A673 (cell line): ENCODE measurements at regions not wholly inside any gene's neighbourhood (a gene's known extent, or its start where the extent isn't known, plus 50 kb on each side); places are given as distances from the start of the nearest gene placed in this dataset.

Source experiments
- EZH2 ChIP-seq: fragments of 200-600 bp; sonication (generic); IDR thresholded peaks from 2 replicates; pipeline ENCODE4 v1.6.1; 2017; ENCODE audit warnings: borderline replicate concordance, low read depth, mild to moderate bottlenecking, mixed read lengths, antibody characterized with exemption, low read length; ENCODE audit not compliant: poor library complexity, severe bottlenecking
- TF ChIP-seq, protein P1 (sequence below): fragments of 300-800, 200-600 bp; sonication (generic); conservative IDR thresholded peaks from 2 replicates; pipeline ENCODE4 v1.5.1; 2017; ENCODE audit warnings: low read depth, mild to moderate bottlenecking, antibody characterized with exemption, low read length, moderate library complexity, mixed read lengths

DNA sequence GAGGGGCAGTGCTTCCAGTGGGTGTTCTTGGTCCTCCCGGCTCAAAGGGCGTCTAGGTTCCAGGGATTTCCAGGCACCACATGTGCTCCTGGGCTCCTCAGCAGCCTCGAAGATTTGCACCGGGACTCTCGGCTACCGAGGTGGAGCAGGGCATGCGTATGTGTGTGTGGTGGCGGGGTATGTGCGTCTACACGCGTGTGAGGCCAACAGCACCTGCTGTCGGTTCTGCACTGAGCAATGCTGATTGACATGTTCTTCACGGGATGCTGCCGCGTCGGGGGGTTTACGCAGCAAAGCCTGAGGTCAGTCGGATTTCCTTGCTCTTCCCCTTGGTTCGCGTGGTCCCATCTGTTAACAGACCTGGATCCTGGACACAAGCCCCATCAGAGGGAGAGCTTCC is 119.8 kb downstream of the NDUFA10 start:
- TF ChIP-seq, protein P1, sequence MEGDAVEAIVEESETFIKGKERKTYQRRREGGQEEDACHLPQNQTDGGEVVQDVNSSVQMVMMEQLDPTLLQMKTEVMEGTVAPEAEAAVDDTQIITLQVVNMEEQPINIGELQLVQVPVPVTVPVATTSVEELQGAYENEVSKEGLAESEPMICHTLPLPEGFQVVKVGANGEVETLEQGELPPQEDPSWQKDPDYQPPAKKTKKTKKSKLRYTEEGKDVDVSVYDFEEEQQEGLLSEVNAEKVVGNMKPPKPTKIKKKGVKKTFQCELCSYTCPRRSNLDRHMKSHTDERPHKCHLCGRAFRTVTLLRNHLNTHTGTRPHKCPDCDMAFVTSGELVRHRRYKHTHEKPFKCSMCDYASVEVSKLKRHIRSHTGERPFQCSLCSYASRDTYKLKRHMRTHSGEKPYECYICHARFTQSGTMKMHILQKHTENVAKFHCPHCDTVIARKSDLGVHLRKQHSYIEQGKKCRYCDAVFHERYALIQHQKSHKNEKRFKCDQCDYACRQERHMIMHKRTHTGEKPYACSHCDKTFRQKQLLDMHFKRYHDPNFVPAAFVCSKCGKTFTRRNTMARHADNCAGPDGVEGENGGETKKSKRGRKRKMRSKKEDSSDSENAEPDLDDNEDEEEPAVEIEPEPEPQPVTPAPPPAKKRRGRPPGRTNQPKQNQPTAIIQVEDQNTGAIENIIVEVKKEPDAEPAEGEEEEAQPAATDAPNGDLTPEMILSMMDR: no peak
- TF ChIP-seq EZH2: no peak
